GM12878 (cell line): ENCODE measurements at regions not wholly inside any gene's neighbourhood (a gene's known extent, or its start where the extent isn't known, plus 50 kb on each side); places are given as distances from the start of the nearest gene placed in this dataset.

Experiments used
- CBX3 ChIP-seq: fragments of 200-600 bp; sonication (generic); IDR thresholded peaks from 2 replicates; pipeline ENCODE4 v1.6.1; 2016; ENCODE audit warnings: low read depth, borderline replicate concordance
- EZH2 ChIP-seq: IDR thresholded peaks from 2 replicates; pipeline ENCODE4 v1.6.1; 2012; ENCODE audit warnings: low read depth, mild to moderate bottlenecking, control low read depth, inconsistent platforms, low read length, borderline replicate concordance; ENCODE audit not compliant: control insufficient read depth
- FOS ChIP-seq: IDR thresholded peaks from 3 replicates; pipeline ENCODE4 v1.6.1; 2011; ENCODE audit warnings: borderline replicate concordance; ENCODE audit not compliant: insufficient read length; ENCODE audit errors: extremely low read depth
- NBN ChIP-seq: fragments of 450-650 bp; IDR thresholded peaks from 2 replicates; pipeline ENCODE4 v1.6.1; 2016
- NFYB ChIP-seq: IDR thresholded peaks from 2 replicates; pipeline ENCODE4 v1.6.1; 2011; ENCODE audit warnings: low read depth, mild to moderate bottlenecking, low read length, improper control_type of control experiment, moderate library complexity; ENCODE audit not compliant: insufficient read depth
- POLR2A ChIP-seq: IDR thresholded peaks from 2 replicates; pipeline ENCODE4 v1.6.1; 2011; ENCODE audit warnings: low read depth, mild to moderate bottlenecking, low read length
- POLR2AphosphoS5 ChIP-seq: IDR thresholded peaks from 2 replicates; pipeline ENCODE4 v1.6.1; 2011; ENCODE audit warnings: mild to moderate bottlenecking, low read length, inconsistent platforms
- SIN3A ChIP-seq: IDR thresholded peaks from 2 replicates; pipeline ENCODE4 v1.6.1; 2012; ENCODE audit warnings: low read depth, low read length, improper control_type of control experiment
- SP1 ChIP-seq: IDR thresholded peaks from one replicate; pipeline ENCODE4 v1.6.1; 2011; ENCODE audit warnings: low read depth, low read length
- SPI1 ChIP-seq: IDR thresholded peaks from 2 replicates; pipeline ENCODE4 v1.6.1; 2011; ENCODE audit warnings: low read depth, mild to moderate bottlenecking, low read length, moderate library complexity, borderline replicate concordance; ENCODE audit not compliant: insufficient read depth
- TBL1XR1 ChIP-seq: IDR thresholded peaks from 2 replicates; pipeline ENCODE4 v1.6.1; 2012; ENCODE audit warnings: low read depth, low read length, improper control_type of control experiment
- TCF12 ChIP-seq: IDR thresholded peaks from 2 replicates; pipeline ENCODE4 v1.6.1; 2011; ENCODE audit warnings: low read depth, mild to moderate bottlenecking, low read length
- ZNF24 ChIP-seq: fragments of 450-650 bp; IDR thresholded peaks from 2 replicates; pipeline ENCODE4 v1.6.1; 2017; ENCODE audit warnings: antibody characterized with exemption, mild to moderate bottlenecking
- TF ChIP-seq, protein P1 (sequence below), 3 experiments: IDR thresholded peaks in 2 of 3; conservative IDR thresholded peaks in 1 of 3; 2 replicates each; pipeline ENCODE4 v1.5.1; 2011; ENCODE audit warnings: low read depth in 3 of 3, low read length in 3 of 3, mild to moderate bottlenecking in 3 of 3, control low read depth in 2 of 3, moderate library complexity in 2 of 3, inconsistent platforms in 1 of 3, mixed read lengths in 1 of 3; ENCODE audit not compliant: control insufficient read depth in 2 of 3, insufficient read depth in 1 of 3; ENCODE audit errors: extremely low read depth in 1 of 3

DNA sequence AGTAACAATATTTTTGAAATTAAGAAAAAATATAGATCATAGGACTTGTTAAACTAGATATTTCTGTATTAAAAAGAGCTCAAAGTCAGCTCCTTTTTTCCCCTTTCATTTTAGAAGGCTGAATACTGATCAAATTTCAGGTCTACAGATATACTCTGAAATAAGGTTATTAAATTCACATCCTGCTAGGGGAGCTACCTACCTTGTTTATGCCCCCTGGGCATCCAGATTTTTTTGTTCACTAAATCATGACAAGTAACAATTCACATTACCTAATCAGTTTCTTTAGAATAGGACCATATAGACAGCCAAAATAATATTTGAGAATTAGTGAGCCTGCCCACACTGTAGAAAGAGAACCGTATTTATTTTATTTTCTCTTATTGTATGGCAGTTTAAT lies 276.2 kb downstream of the USP25 start:
- TF ChIP-seq FOS: no peak
- TF ChIP-seq EZH2: no peak
- no peak for TF ChIP-seq POLR2A
- TF ChIP-seq, protein P1, sequence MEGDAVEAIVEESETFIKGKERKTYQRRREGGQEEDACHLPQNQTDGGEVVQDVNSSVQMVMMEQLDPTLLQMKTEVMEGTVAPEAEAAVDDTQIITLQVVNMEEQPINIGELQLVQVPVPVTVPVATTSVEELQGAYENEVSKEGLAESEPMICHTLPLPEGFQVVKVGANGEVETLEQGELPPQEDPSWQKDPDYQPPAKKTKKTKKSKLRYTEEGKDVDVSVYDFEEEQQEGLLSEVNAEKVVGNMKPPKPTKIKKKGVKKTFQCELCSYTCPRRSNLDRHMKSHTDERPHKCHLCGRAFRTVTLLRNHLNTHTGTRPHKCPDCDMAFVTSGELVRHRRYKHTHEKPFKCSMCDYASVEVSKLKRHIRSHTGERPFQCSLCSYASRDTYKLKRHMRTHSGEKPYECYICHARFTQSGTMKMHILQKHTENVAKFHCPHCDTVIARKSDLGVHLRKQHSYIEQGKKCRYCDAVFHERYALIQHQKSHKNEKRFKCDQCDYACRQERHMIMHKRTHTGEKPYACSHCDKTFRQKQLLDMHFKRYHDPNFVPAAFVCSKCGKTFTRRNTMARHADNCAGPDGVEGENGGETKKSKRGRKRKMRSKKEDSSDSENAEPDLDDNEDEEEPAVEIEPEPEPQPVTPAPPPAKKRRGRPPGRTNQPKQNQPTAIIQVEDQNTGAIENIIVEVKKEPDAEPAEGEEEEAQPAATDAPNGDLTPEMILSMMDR (IDR thresholded peaks at IDR 0.05 in 2 of 3, conservative IDR thresholded peaks at IDR 0.05 in 1 of 3; ENCODE audit: control insufficient read depth in 2 of 3, extremely low read depth in 1 of 3, insufficient read depth in 1 of 3, low read depth in 3 of 3, low read length in 3 of 3): no peak
- no peak for TF ChIP-seq POLR2AphosphoS5
- TF ChIP-seq TBL1XR1: no peak
- TF ChIP-seq ZNF24: no peak
- no peak for TF ChIP-seq NBN
- TF ChIP-seq SPI1: no peak
- TF ChIP-seq TCF12: no peak
- no peak for TF ChIP-seq SP1
- TF ChIP-seq CBX3: no peak
- no peak for TF ChIP-seq SIN3A
- no peak for TF ChIP-seq NFYB
